ENCODE measurements at regions not wholly inside any gene's neighbourhood (a gene's known extent, or its start where the extent isn't known, plus 50 kb on each side); places are given as distances from the start of the nearest gene placed in this dataset.

GRCh38 chr9:105098370-105098769, 146.1 kb upstream of the SLC44A1 start:
- TF ChIP-seq RCOR1 (IDR thresholded peaks at IDR 0.05; ENCODE audit: low read length) (no peak), REST (IDR thresholded peaks at IDR 0.05; ENCODE audit: low read depth, low read length) (no peak), TAF1 (IDR thresholded peaks at IDR 0.05; ENCODE audit: borderline replicate concordance, low read depth, low read length) (no peak)
